ENCODE measurements at regions not wholly inside any gene's neighbourhood (a gene's known extent, or its start where the extent isn't known, plus 50 kb on each side); places are given as distances from the start of the nearest gene placed in this dataset.
A peak's percentile ranks its signal among the peaks of the same experiment; 100 is the strongest.

DNA sequence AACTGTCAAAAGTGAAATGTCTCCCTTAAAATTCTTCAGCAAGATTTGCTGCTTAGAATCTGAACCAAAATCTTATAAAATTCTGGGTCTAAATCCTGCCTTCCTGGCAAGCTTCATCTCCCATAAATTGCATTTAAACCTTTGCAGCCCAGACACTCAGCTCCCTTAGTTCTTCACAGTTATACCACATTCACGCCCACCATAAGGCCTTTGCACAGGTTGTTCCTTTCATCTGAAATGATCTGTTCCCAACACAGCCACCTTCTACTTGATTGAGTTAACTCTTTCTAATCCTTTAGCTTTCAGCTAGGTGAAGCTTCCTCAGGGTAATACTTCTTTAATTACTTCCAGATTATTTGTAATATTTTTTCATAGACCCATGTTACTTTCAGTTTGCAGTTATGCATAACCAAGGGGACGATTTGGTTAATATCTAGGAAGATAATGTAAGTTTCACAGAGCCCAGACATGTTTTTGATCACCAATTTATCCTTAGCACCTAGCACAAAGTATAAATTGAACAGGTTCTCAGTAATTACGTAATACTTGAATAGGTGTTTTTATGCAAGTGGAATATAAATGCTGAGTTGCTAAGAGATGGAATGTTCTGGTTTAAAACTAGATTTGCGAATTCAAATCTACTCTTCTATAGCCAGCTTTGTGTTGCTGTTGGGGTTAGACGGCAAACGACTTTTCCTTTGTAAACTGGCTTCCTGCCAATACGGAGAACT is 779.7 kb upstream of the PKDCC start:
- Histone ChIP-seq H3K4me3 (ENCODE audit: low read depth, low read length) (no peak overlapping the region), H3K27me3 (ENCODE audit: control insufficient read depth, insufficient read depth, low read length) (no peaks in the 10 kb centered on the region), H3K27ac (ENCODE audit: low read depth, low read length) (no peak overlapping the region), H3K9me3 (ENCODE audit: control insufficient read depth, insufficient read depth, low read length) (no peaks in the 10 kb centered on the region), H3K36me3 (ENCODE audit: control insufficient read depth, insufficient read depth, low read length) (no peaks in the 10 kb centered on the region), H3K4me1 (ENCODE audit: control insufficient read depth, insufficient read depth, low read length) (no peaks in the 10 kb centered on the region)
- peak in 3 of 6 donors; percentile 1 to 19 (median 16) for DNase-seq (ENCODE audit: low read depth in 4 of 6, low spot score in 6 of 6)
- WGBS (ENCODE audit: insufficient coverage) = 75% methylated on average over 1 of the region's 7 CpGs

GRCh38 chr2:41283079-41283775 is 764.6 kb upstream of the PKDCC start:
- WGBS (ENCODE audit: insufficient coverage) = 90% methylated on average over 3 of the region's 4 CpGs
- Histone ChIP-seq H3K36me3 (ENCODE audit: control insufficient read depth, insufficient read depth, low read length) (no peaks in the 10 kb centered on the region), H3K4me3 (ENCODE audit: low read depth, low read length) (no peak overlapping the region), H3K4me1 (ENCODE audit: control insufficient read depth, insufficient read depth, low read length) (no peaks in the 10 kb centered on the region), H3K27ac (ENCODE audit: low read depth, low read length) (no peak overlapping the region), H3K9me3 (ENCODE audit: control insufficient read depth, insufficient read depth, low read length) (no peaks in the 10 kb centered on the region), H3K27me3 (ENCODE audit: control insufficient read depth, insufficient read depth, low read length) (no peaks in the 10 kb centered on the region)
- no peak for DNase-seq (ENCODE audit: low read depth in 4 of 6, low spot score in 6 of 6)

DNA sequence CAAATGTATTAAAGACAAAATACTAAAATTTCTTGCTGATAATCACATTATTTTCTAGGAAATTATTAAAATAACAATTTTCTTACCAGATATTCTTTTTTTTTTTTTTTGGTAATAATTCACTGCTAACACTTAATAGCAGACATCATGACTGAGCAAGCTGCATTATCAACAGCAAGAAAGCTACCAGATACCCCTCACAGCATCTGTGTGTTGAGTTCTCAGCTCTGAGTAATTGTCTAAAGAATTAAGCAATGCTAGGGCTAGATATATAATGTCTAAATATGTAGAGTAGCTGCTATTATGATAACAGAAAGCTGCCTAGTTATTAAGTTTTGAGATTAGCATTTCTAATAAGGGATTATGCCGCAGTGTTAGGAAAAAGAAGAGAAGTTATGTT is 754.3 kb upstream of the PKDCC start:
- Histone ChIP-seq H3K36me3 (ENCODE audit: control insufficient read depth, insufficient read depth, low read length) (no peaks in the 10 kb centered on the region), H3K27me3 (ENCODE audit: control insufficient read depth, insufficient read depth, low read length) (no peaks in the 10 kb centered on the region), H3K4me1 (ENCODE audit: control insufficient read depth, insufficient read depth, low read length) (no peaks in the 10 kb centered on the region), H3K27ac (ENCODE audit: low read depth, low read length) (no peak overlapping the region), H3K4me3 (ENCODE audit: low read depth, low read length) (no peak overlapping the region), H3K9me3 (ENCODE audit: control insufficient read depth, insufficient read depth, low read length) (no peaks in the 10 kb centered on the region)
- no CpG with 5 or more reads among the region's 1 CpG for WGBS (ENCODE audit: insufficient coverage)
- DNase-seq (ENCODE audit: low read depth in 4 of 6, low spot score in 6 of 6) = no peak

DNA sequence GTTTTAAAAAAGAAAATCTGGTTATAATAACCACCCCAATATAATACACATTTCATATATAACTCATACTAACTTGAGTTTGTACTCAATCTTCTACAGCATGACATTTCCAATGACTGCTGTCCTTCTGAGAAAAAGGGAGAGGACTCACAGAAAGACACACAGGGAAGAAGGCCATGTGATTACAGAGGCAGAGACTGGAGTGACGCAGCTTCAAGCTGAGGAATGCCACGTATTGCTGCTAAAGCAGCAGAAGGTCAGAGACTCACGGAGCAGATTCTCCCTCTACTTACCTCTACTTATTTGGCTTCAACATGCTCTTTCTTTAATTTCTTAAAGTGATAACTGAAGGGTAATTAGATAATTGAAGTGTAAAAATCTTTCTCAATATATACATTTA is 753.5 kb upstream of the PKDCC start:
- H3K27ac ChIP-seq (ENCODE audit: low read depth, low read length) = no peak overlapping the region
- H3K36me3 ChIP-seq (ENCODE audit: control insufficient read depth, insufficient read depth, low read length) = no peaks in the 10 kb centered on the region
- H3K4me3 ChIP-seq (ENCODE audit: low read depth, low read length) = no peak overlapping the region
- H3K27me3 ChIP-seq (ENCODE audit: control insufficient read depth, insufficient read depth, low read length) = no peaks in the 10 kb centered on the region
- no peaks in the 10 kb centered on the region for H3K4me1 ChIP-seq (ENCODE audit: control insufficient read depth, insufficient read depth, low read length)
- no peaks in the 10 kb centered on the region for H3K9me3 ChIP-seq (ENCODE audit: control insufficient read depth, insufficient read depth, low read length)
- peak in 1 of 6 donors; percentile 45 for DNase-seq (ENCODE audit: low read depth in 4 of 6, low spot score in 6 of 6)
- no CpG with 5 or more reads among the region's 3 CpGs for WGBS (ENCODE audit: insufficient coverage)

- Histone ChIP-seq H3K4me3 (ENCODE audit: low read depth, low read length) (no peak overlapping the region), H3K9me3 (ENCODE audit: control insufficient read depth, insufficient read depth, low read length) (no peaks in the 10 kb centered on the region), H3K36me3 (ENCODE audit: control insufficient read depth, insufficient read depth, low read length) (no peaks in the 10 kb centered on the region), H3K4me1 (ENCODE audit: control insufficient read depth, insufficient read depth, low read length) (no peaks in the 10 kb centered on the region), H3K27me3 (ENCODE audit: control insufficient read depth, insufficient read depth, low read length) (no peaks in the 10 kb centered on the region), H3K27ac (ENCODE audit: low read depth, low read length) (no peak overlapping the region)
- no peak for DNase-seq (ENCODE audit: low read depth in 4 of 6, low spot score in 6 of 6)
- WGBS (ENCODE audit: insufficient coverage) = no CpG with 5 or more reads among the region's 1 CpG
Measured at GRCh38 chr2:41313082-41313481, 734.7 kb upstream of the PKDCC start.

DNA sequence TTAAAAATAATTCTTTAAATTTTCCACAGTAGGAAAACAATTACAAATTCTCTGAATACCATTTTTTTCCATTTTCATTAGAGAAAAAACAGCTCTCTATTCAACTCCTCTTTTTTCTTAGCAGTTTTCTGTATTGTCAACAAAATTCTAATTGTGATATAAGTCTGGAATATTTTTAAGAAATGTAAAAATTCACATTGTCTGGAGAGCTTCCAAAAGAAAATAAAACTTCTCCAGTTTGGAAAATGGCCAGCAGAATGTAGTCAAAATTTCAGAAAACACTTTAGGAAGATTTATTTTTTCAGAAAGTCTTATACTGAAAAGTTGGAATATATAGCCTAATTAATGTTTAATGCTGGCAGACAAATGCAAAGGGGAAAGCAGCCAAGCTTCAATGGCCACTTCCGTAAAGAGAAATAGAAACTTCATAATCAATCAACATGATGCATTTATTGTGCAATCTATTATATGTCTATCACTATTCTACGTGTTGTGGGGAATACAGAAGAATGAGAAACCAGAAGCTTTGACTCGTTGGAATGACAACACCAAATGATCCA is 733.2 kb upstream of the PKDCC start:
- Histone ChIP-seq H3K4me1 (ENCODE audit: control insufficient read depth, insufficient read depth, low read length) (peaks cover 3% of the 10 kb centered on the region), H3K9me3 (ENCODE audit: control insufficient read depth, insufficient read depth, low read length) (no peaks in the 10 kb centered on the region), H3K27me3 (ENCODE audit: control insufficient read depth, insufficient read depth, low read length) (no peaks in the 10 kb centered on the region), H3K36me3 (ENCODE audit: control insufficient read depth, insufficient read depth, low read length) (no peaks in the 10 kb centered on the region), H3K27ac (ENCODE audit: low read depth, low read length) (no peak overlapping the region), H3K4me3 (ENCODE audit: low read depth, low read length) (no peak overlapping the region)
- no CpG with 5 or more reads among the region's 3 CpGs for WGBS (ENCODE audit: insufficient coverage)
- peak in 1 of 6 donors; percentile 25 for DNase-seq (ENCODE audit: low read depth in 4 of 6, low spot score in 6 of 6)

GRCh38 chr2:41319437-41319836 is 728.4 kb upstream of the PKDCC start:
- H3K4me3 ChIP-seq (ENCODE audit: low read depth, low read length) = no peak overlapping the region
- DNase-seq (ENCODE audit: low read depth in 4 of 6, low spot score in 6 of 6) = no peak
- H3K27me3 ChIP-seq (ENCODE audit: control insufficient read depth, insufficient read depth, low read length) = no peaks in the 10 kb centered on the region
- H3K9me3 ChIP-seq (ENCODE audit: control insufficient read depth, insufficient read depth, low read length) = no peaks in the 10 kb centered on the region
- WGBS (ENCODE audit: insufficient coverage) = no CpG with 5 or more reads among the region's 6 CpGs
- H3K4me1 ChIP-seq (ENCODE audit: control insufficient read depth, insufficient read depth, low read length) = peaks cover 3% of the 10 kb centered on the region
- H3K27ac ChIP-seq (ENCODE audit: low read depth, low read length) = no peak overlapping the region
- no peaks in the 10 kb centered on the region for H3K36me3 ChIP-seq (ENCODE audit: control insufficient read depth, insufficient read depth, low read length)

GRCh38 chr2:41320491-41320890 is 727.3 kb upstream of the PKDCC start:
- Histone ChIP-seq H3K9me3 (ENCODE audit: control insufficient read depth, insufficient read depth, low read length) (no peaks in the 10 kb centered on the region), H3K4me3 (ENCODE audit: low read depth, low read length) (no peak overlapping the region), H3K36me3 (ENCODE audit: control insufficient read depth, insufficient read depth, low read length) (no peaks in the 10 kb centered on the region), H3K27ac (ENCODE audit: low read depth, low read length) (peak overlapping the region; percentile 35), H3K4me1 (ENCODE audit: control insufficient read depth, insufficient read depth, low read length) (peaks cover 3% of the 10 kb centered on the region), H3K27me3 (ENCODE audit: control insufficient read depth, insufficient read depth, low read length) (no peaks in the 10 kb centered on the region)
- DNase-seq (ENCODE audit: low read depth in 4 of 6, low spot score in 6 of 6) = peak in 2 of 6 donors; percentile 38 to 53
- 74% methylated on average over 4 of the region's 5 CpGs for WGBS (ENCODE audit: insufficient coverage)

DNA sequence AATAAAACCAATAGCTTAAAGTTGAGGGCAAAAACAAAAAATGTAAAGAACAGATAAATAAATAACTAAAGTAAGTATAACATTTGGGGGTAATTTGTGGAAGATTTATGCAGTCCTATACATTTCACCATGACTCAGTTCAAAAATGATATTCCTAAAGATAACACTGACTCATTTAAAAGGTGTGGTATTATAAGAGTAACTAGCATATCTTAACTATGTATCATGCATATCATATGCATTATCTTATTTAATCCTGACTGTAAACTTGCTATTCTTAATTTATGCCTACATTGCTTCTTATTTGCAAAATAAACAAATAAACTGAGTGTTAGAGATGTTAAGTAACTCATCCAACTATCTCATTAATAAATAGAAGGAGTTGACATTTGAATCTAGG is 726.5 kb upstream of the PKDCC start:
- Histone ChIP-seq H3K27ac (ENCODE audit: low read depth, low read length) (no peak overlapping the region), H3K4me1 (ENCODE audit: control insufficient read depth, insufficient read depth, low read length) (peaks cover 3% of the 10 kb centered on the region), H3K9me3 (ENCODE audit: control insufficient read depth, insufficient read depth, low read length) (no peaks in the 10 kb centered on the region), H3K27me3 (ENCODE audit: control insufficient read depth, insufficient read depth, low read length) (no peaks in the 10 kb centered on the region), H3K4me3 (ENCODE audit: low read depth, low read length) (no peak overlapping the region), H3K36me3 (ENCODE audit: control insufficient read depth, insufficient read depth, low read length) (no peaks in the 10 kb centered on the region)
- no peak for DNase-seq (ENCODE audit: low read depth in 4 of 6, low spot score in 6 of 6)

DNA sequence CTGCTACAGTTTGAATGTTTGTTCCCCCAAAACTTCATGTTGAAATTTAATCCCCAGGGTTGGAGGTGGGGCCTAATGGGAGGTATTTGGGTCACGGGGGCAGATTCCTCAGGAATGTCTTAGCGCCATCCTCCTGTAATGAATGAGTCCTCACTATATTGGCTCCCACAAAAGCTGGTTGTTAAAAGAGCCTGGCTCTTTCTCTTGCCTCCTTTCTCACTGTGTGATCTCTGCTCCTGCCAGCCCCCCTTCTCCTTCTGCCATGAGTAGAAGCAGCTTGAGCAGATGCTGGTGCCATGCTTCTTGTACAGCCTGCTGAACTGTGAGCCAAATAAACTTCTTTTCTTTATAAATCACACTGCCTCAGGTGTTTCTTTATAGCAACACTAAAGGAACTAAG is 721.0 kb upstream of the PKDCC start:
- peak in 3 of 6 donors; percentile 14 to 84 (median 72) for DNase-seq (ENCODE audit: low read depth in 4 of 6, low spot score in 6 of 6)
- H3K27ac ChIP-seq (ENCODE audit: low read depth, low read length) = no peak overlapping the region
- WGBS (ENCODE audit: insufficient coverage) = no CpG with 5 or more reads among the region's 2 CpGs
- no peaks in the 10 kb centered on the region for H3K36me3 ChIP-seq (ENCODE audit: control insufficient read depth, insufficient read depth, low read length)
- no peak overlapping the region for H3K4me3 ChIP-seq (ENCODE audit: low read depth, low read length)
- H3K4me1 ChIP-seq (ENCODE audit: control insufficient read depth, insufficient read depth, low read length) = no peaks in the 10 kb centered on the region
- H3K27me3 ChIP-seq (ENCODE audit: control insufficient read depth, insufficient read depth, low read length) = no peaks in the 10 kb centered on the region
- H3K9me3 ChIP-seq (ENCODE audit: control insufficient read depth, insufficient read depth, low read length) = no peaks in the 10 kb centered on the region

All from spinal cord (tissue), 9 donors.